Stomach (tissue), 8 donors: ENCODE measurements at regions not wholly inside any gene's neighbourhood (a gene's known extent, or its start where the extent isn't known, plus 50 kb on each side); places are given as distances from the start of the nearest gene placed in this dataset.

ENCODE experiments used
- DNase-seq, 2 donors: peaks; one replicate each; pipeline versions ENCODE4 v3.0.0 to v3.0.0-alpha.2; 2013 to 2019
- H3K27ac ChIP-seq, 5 donors: fragments of 200-600 bp in 4 of 5; sonication (generic) in 4 of 5; one replicate each; pipeline ENCODE4 v1.5.1; 2013 to 2019; ENCODE audit warnings: mild to moderate bottlenecking in 1 of 5, moderate library complexity in 1 of 5
- H3K27me3 ChIP-seq, 3 donors: fragments of 200-600 bp; sonication (generic); one replicate each; pipeline ENCODE4 v1.5.1; 2017 to 2019; ENCODE audit warnings: mixed run types in 1 of 3
- H3K36me3 ChIP-seq, 4 donors: fragments of 200-600 bp; sonication (generic); 1 replicate in 3 of 4; 2 replicates in 1 of 4; pipeline ENCODE4 v1.5.1; 2016 to 2019
- H3K4me1 ChIP-seq, 4 donors: fragments of 200-600 bp; sonication (generic); one replicate each; pipeline ENCODE4 v1.5.1; 2016 to 2019
- H3K4me3 ChIP-seq, 4 donors: fragments of 200-600 bp; sonication (generic) in 3 of 4; one replicate each; pipeline ENCODE4 v1.5.1; 2016 to 2019; ENCODE audit warnings: mild to moderate bottlenecking in 1 of 4
- H3K9me3 ChIP-seq, 4 donors: fragments of 200-600 bp; sonication (generic); one replicate each; pipeline ENCODE4 v1.5.1; 2016 to 2019
- EP300 ChIP-seq: sonication (generic); formaldehyde crosslinking; IDR thresholded peaks from one replicate; pipeline ENCODE4 v1.6.1; 2017; ENCODE audit warnings: antibody characterized with exemption
- POLR2A ChIP-seq, 4 donors: fragments of 450-650 bp; IDR thresholded peaks; one replicate each; pipeline ENCODE4 v1.6.1; 2016; ENCODE audit warnings: antibody characterized with exemption in 4 of 4, control low read depth in 2 of 4, mild to moderate bottlenecking in 1 of 4, moderate library complexity in 1 of 4
- POLR2AphosphoS5 ChIP-seq, 3 donors: sonication (generic); formaldehyde crosslinking; IDR thresholded peaks; one replicate each; pipeline ENCODE4 v1.6.1; 2016; ENCODE audit warnings: antibody characterized with exemption in 3 of 3
- WGBS, 5 donors: extraction: QIAGEN DNeasy Blood & Tissue Kit in 3 of 5; methylation state at CpG; one replicate each; pipeline versions ENCODE4 v1.1.5 to v1.1.7; 2013 to 2018; 5-methylcytosine and 5-hydroxymethylcytosine counted together
- intact Hi-C: fragments of 100-400 bp; cut with DNase I; formaldehyde crosslinking; loops from one replicate; pipeline ENCODE4 v1.15.1; 2023; ENCODE audit warnings: low total_unique reads
- TF ChIP-seq, protein P1 (sequence below), 7 experiments: fragments of 450-650 bp in 4 of 7; fragments of 200-600 bp in 3 of 7; sonication (generic) in 3 of 7; IDR thresholded peaks; one replicate each; pipeline ENCODE4 v1.5.1; 2016 to 2019; ENCODE audit warnings: antibody characterized with exemption in 7 of 7, control low read depth in 2 of 7, mild to moderate bottlenecking in 1 of 7
- donor health status: healthy with polysubstance abuse.
- donor health status: Bipolar disorder and iron deficiency.
- donor health status: healthy.

DNA sequence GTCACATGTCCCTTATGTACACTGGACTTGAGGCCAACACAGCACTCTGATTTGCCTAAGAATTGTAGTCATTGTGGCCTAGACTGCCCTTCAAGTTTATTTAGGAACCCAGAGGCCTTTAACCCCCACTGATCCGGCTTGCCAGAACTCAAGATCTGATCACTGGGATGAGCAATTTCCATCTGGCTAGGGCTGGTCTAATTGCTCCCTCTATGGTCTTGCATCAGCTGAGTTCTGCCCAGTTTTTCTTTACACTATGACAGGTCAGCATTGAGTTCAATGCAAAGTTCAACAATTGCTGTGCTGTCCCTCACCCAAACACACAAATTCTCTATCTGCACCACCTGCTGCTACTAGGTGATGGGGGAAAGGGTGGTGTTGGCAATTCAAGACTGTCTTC, 146.9 kb upstream of the MDGA2 start:
- H3K36me3 ChIP-seq = no peaks in the 10 kb centered on the region
- no peak overlapping the region for H3K27ac ChIP-seq
- peaks cover 0 to 23% (median 4%) of the 10 kb centered on the region in 4 donors for H3K9me3 ChIP-seq
- no peak for DNase-seq
- 60 to 71% (median 64%) methylated on average over 1 of the region's 1 CpG for WGBS, 5 donors
- no peak overlapping the region for H3K4me3 ChIP-seq
- intact Hi-C loops = no loop called here
- H3K4me1 ChIP-seq = no peaks in the 10 kb centered on the region
- TF ChIP-seq POLR2AphosphoS5 (IDR thresholded peaks at IDR 0.05) (no peak), POLR2A (IDR thresholded peaks at IDR 0.05) (no peak), EP300 (no peak)
- TF ChIP-seq, protein P1, sequence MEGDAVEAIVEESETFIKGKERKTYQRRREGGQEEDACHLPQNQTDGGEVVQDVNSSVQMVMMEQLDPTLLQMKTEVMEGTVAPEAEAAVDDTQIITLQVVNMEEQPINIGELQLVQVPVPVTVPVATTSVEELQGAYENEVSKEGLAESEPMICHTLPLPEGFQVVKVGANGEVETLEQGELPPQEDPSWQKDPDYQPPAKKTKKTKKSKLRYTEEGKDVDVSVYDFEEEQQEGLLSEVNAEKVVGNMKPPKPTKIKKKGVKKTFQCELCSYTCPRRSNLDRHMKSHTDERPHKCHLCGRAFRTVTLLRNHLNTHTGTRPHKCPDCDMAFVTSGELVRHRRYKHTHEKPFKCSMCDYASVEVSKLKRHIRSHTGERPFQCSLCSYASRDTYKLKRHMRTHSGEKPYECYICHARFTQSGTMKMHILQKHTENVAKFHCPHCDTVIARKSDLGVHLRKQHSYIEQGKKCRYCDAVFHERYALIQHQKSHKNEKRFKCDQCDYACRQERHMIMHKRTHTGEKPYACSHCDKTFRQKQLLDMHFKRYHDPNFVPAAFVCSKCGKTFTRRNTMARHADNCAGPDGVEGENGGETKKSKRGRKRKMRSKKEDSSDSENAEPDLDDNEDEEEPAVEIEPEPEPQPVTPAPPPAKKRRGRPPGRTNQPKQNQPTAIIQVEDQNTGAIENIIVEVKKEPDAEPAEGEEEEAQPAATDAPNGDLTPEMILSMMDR (IDR thresholded peaks at IDR 0.05) = no peak
- H3K27me3 ChIP-seq = no peaks in the 10 kb centered on the region

DNA sequence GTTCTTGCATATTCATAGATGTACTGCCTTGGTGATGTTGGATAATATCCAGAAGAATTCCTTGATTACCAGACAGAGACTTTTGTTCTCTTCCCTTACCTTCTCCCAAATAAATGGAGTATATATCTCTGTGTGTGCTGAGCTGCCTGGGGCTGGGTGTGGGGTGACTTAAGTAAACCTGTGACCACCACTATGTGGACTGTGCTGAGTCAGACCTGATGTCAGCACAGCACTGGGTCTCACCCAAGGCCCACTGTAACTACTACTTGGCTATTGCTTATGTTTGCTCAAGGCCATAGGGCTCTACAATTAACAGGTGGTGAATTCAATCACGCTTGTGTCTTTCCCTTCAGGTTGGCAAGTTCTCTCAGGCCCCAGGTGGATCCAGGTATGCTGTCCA, 145.7 kb upstream of the MDGA2 start:
- TF ChIP-seq EP300 = no peak
- TF ChIP-seq POLR2A (IDR thresholded peaks at IDR 0.05) = no peak
- no peak for TF ChIP-seq POLR2AphosphoS5 (IDR thresholded peaks at IDR 0.05)
- TF ChIP-seq, protein P1 (IDR thresholded peaks at IDR 0.05) = no peak
- intact Hi-C loops = no loop called here
- no peaks in the 10 kb centered on the region for H3K4me1 ChIP-seq
- H3K36me3 ChIP-seq = no peaks in the 10 kb centered on the region
- H3K9me3 ChIP-seq = peaks cover 0 to 34% (median 5%) of the 10 kb centered on the region in 4 donors
- H3K4me3 ChIP-seq = no peak overlapping the region
- peak in 1 of 2 donors; percentile 2 for DNase-seq
- 42 to 79% (median 54%) methylated on average over 1 of the region's 1 CpG; no CpG with 5 or more reads in 1 of the 5 donors for WGBS, 5 donors
- no peak overlapping the region for H3K27ac ChIP-seq
- no peaks in the 10 kb centered on the region for H3K27me3 ChIP-seq

DNA sequence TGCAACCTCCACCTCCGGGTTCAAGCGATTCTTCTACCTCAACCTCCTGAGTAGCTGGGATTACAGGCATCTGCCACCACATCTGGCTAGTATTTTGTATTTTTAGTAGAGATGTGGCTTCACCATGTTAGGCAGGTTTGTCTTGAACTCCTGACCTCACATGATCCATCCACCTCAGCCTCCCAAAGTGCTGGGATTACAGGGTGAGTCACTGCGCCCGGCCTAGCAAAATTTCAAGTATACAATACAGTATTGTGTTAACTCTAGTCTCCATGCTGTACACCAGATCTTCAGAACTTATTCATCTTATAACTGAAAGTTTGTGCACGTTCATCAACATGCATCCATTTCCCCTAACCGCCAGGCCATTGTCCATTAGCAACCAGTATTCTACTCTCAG, 115.1 kb upstream of the MDGA2 start:
- TF ChIP-seq, protein P1 (IDR thresholded peaks at IDR 0.05) = no peak
- TF ChIP-seq POLR2A (IDR thresholded peaks at IDR 0.05) = no peak
- Histone ChIP-seq H3K27me3 (no peaks in the 10 kb centered on the region), H3K36me3 (no peaks in the 10 kb centered on the region), H3K4me3 (no peak overlapping the region), H3K4me1 (no peaks in the 10 kb centered on the region), H3K9me3 (peaks cover 0 to 18% (median 3%) of the 10 kb centered on the region in 4 donors), H3K27ac (no peak overlapping the region)
- intact Hi-C loops = no loop called here
- DNase-seq = no peak
- 90 to 94% (median 93%) methylated on average over 6 of the region's 6 CpGs for WGBS, 5 donors

DNA sequence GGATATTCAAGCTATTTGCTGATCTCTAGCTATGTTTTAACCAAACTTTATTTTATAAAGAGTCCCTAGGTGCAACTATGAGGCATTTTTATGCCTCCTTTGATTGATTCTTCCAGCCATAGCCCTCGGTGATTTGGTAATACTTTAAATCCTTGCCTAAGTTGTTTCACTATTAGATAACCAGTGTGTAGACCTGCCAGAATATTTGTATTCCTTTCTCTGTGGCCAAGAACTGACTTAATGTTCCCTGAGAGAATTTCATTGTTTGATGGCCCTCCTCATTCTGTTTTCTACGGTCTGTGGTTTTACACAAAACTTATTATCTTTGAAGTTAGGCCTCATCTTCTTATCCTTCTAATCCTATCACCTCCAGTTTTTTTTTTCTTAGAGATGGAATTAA, 109.7 kb upstream of the MDGA2 start:
- TF ChIP-seq POLR2AphosphoS5 (IDR thresholded peaks at IDR 0.05) (no peak), EP300 (no peak), POLR2A (IDR thresholded peaks at IDR 0.05) (no peak)
- TF ChIP-seq, protein P1 (IDR thresholded peaks at IDR 0.05) = no peak
- Histone ChIP-seq H3K27me3 (no peaks in the 10 kb centered on the region), H3K27ac (no peak overlapping the region), H3K36me3 (no peaks in the 10 kb centered on the region), H3K4me1 (no peaks in the 10 kb centered on the region), H3K4me3 (no peak overlapping the region), H3K9me3 (peaks cover 0 to 10% (median 0%) of the 10 kb centered on the region in 4 donors)
- intact Hi-C loops = no loop called here
- no peak for DNase-seq
- 56 to 73% (median 63%) methylated on average over 2 of the region's 2 CpGs for WGBS, 5 donors
